DND-41 (cell line): ENCODE measurements at regions not wholly inside any gene's neighbourhood (a gene's known extent, or its start where the extent isn't known, plus 50 kb on each side); places are given as distances from the start of the nearest gene placed in this dataset.

Experiments
- ATAC-seq: fragments of 200-7000 bp; cut with Tn5 transposase; 3 replicates; pipeline ENCODE4 v1.9.1; 2021; ENCODE audit warnings: low read depth; ENCODE audit not compliant: insufficient read depth
- DNase-seq: peaks from one replicate; pipeline ENCODE4 v3.0.0-alpha.2; 2020
- H2AFZ ChIP-seq: 2 replicates; pipeline ENCODE4 v1.6.0; 2012; ENCODE audit warnings: low read depth, low read length
- H3K27ac ChIP-seq: 2 replicates; pipeline ENCODE4 v1.5.1; 2012; ENCODE audit warnings: low read length, inconsistent platforms
- H3K27me3 ChIP-seq: fragments of 200-600 bp; sonication (generic); 2 replicates; pipeline ENCODE4 v1.6.0; 2012; ENCODE audit warnings: low read length, mild to moderate bottlenecking, inconsistent platforms; ENCODE audit not compliant: insufficient read depth, poor library complexity
- H3K36me3 ChIP-seq: 2 replicates; pipeline ENCODE4 v1.5.1; 2012; ENCODE audit warnings: low read length, inconsistent platforms; ENCODE audit not compliant: insufficient read depth
- H3K4me1 ChIP-seq: 2 replicates; pipeline ENCODE4 v1.5.1; 2012; ENCODE audit warnings: mild to moderate bottlenecking, low read length; ENCODE audit not compliant: insufficient read depth
- H3K4me2 ChIP-seq: 2 replicates; pipeline ENCODE4 v1.6.0; 2012; ENCODE audit warnings: mild to moderate bottlenecking, moderate library complexity, low read length, inconsistent platforms; ENCODE audit not compliant: insufficient read depth
- H3K4me3 ChIP-seq, 2 experiments: fragments of 200-600 bp in 1 of 2; shearing (Covaris generic) in 1 of 2; 2 replicates each; pipeline ENCODE4 v1.5.1; 2012 to 2016; ENCODE audit warnings: inconsistent platforms in 2 of 2, low read length in 2 of 2, mild to moderate bottlenecking in 2 of 2, low read depth in 1 of 2, moderate library complexity in 1 of 2
- H3K79me2 ChIP-seq: 2 replicates; pipeline ENCODE4 v1.6.0; 2012; ENCODE audit warnings: low read length, inconsistent platforms; ENCODE audit not compliant: insufficient read depth
- H3K9ac ChIP-seq: 2 replicates; pipeline ENCODE4 v1.6.0; 2012; ENCODE audit warnings: low read depth, mild to moderate bottlenecking, inconsistent platforms, low read length, moderate library complexity
- H3K9me3 ChIP-seq: 2 replicates; pipeline ENCODE4 v1.5.1; 2012; ENCODE audit warnings: low read length, moderate library complexity, mild to moderate bottlenecking, inconsistent platforms; ENCODE audit not compliant: insufficient read depth, severe bottlenecking
- H4K20me1 ChIP-seq: 2 replicates; pipeline ENCODE4 v1.6.0; 2012; ENCODE audit warnings: low read length; ENCODE audit not compliant: insufficient read depth
- EZH2 ChIP-seq: IDR thresholded peaks from 3 replicates; pipeline ENCODE4 v1.6.1; 2012; ENCODE audit warnings: borderline replicate concordance, low read depth, mild to moderate bottlenecking, moderate library complexity, low read length, inconsistent platforms; ENCODE audit not compliant: severe bottlenecking
- TF ChIP-seq, protein P1 (sequence below): IDR thresholded peaks from 2 replicates; pipeline ENCODE4 v1.5.1; 2012; ENCODE audit warnings: borderline replicate concordance, low read length, moderate library complexity, mild to moderate bottlenecking; ENCODE audit not compliant: poor library complexity, severe bottlenecking; ENCODE audit errors: extremely low read depth

DNA sequence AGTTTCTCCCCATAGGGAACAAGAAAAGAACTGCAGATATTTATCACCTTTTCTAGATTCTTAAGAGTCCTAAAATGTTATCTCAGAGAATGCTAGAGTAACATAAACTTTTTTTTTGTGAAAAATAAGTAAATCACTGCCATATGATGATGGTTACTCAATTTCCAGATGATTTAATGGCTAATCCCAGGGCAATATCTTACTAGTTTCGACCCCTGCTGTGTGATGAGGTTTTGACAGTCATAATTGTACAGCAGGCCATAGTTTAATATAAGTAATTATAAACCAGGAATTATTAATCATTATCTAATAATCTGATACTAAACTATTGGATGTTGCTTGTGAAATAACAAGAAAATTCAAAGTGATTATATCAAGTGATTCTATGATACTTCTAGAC, 210.6 kb downstream of the HLX start:
- ATAC-seq: no peak
- Histone ChIP-seq H3K4me2 (no peak overlapping the region), H3K79me2 (no peaks in the 10 kb centered on the region), H3K9me3 (no peaks in the 10 kb centered on the region), H4K20me1 (no peaks in the 10 kb centered on the region), H3K4me3 (no peak overlapping the region), H2AFZ (no peak overlapping the region), H3K27me3 (no peaks in the 10 kb centered on the region), H3K4me1 (no peaks in the 10 kb centered on the region), H3K36me3 (no peaks in the 10 kb centered on the region), H3K27ac (no peak overlapping the region), H3K9ac (no peak overlapping the region)
- TF ChIP-seq, protein P1, sequence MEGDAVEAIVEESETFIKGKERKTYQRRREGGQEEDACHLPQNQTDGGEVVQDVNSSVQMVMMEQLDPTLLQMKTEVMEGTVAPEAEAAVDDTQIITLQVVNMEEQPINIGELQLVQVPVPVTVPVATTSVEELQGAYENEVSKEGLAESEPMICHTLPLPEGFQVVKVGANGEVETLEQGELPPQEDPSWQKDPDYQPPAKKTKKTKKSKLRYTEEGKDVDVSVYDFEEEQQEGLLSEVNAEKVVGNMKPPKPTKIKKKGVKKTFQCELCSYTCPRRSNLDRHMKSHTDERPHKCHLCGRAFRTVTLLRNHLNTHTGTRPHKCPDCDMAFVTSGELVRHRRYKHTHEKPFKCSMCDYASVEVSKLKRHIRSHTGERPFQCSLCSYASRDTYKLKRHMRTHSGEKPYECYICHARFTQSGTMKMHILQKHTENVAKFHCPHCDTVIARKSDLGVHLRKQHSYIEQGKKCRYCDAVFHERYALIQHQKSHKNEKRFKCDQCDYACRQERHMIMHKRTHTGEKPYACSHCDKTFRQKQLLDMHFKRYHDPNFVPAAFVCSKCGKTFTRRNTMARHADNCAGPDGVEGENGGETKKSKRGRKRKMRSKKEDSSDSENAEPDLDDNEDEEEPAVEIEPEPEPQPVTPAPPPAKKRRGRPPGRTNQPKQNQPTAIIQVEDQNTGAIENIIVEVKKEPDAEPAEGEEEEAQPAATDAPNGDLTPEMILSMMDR: no peak
- no peak for TF ChIP-seq EZH2
- no peak for DNase-seq

DNA sequence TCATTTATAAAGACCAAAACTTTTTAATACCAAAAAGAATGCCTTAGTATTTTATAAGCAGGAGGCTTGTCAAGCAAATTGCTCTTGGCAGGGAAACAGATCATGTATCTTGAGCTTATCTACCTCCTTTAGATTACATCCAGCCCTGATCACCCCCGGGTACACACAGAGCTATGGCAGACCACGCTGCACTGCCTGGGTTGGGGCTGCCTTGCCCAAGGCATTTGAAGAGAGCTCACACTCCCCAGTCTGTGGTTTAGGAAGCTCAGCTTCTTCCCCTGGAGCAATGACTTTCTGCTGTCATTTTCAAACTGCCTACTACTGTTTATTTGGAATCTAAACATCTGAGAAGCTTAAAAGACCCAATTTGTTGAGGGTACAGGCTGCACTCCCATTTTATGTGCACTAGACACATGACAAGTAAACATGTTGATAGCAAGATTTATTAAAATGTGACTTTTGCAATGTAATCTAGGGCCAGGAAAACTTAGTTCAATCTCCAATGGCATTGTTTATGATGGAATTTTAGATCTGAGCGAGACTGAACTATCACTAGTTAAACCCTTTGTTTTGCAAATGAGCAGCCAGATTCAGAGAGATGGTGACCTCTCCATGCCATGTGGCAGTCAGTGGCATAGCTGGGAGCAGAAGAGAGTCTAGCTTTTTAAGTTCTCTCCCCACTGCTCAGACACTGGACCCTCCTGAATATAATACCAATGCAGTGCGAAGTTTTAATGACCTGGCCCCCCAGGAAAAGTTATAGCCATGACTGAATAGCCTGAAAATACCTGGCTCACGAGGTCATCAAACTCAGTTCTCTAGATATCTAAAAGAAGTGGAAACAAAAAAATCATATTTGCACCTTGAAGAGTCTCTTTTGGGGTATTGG, 214.9 kb downstream of the HLX start:
- Histone ChIP-seq H3K27me3 (no peaks in the 10 kb centered on the region), H3K9me3 (no peaks in the 10 kb centered on the region), H3K27ac (no peak overlapping the region), H3K79me2 (no peaks in the 10 kb centered on the region), H3K4me3 (no peak overlapping the region), H3K4me2 (no peak overlapping the region), H3K9ac (no peak overlapping the region), H2AFZ (no peak overlapping the region), H3K36me3 (no peaks in the 10 kb centered on the region), H4K20me1 (no peaks in the 10 kb centered on the region), H3K4me1 (no peaks in the 10 kb centered on the region)
- TF ChIP-seq, protein P1: no peak
- no peak for TF ChIP-seq EZH2
- DNase-seq (no peak), ATAC-seq (no peak)

GRCh38 chr1:221097479-221098281, 218.4 kb downstream of the HLX start:
- TF ChIP-seq, protein P1: no peak
- no peak for TF ChIP-seq EZH2

More at GRCh38 chr1:221097479-221098281, 218.4 kb downstream of the HLX start:
- H3K79me2 ChIP-seq: no peaks in the 10 kb centered on the region
- H3K4me2 ChIP-seq: no peak overlapping the region
- no peak overlapping the region for H3K27ac ChIP-seq
- H2AFZ ChIP-seq: no peak overlapping the region
- H3K4me1 ChIP-seq: no peaks in the 10 kb centered on the region
- DNase-seq (no peak), ATAC-seq (no peak)
- H3K9me3 ChIP-seq: no peaks in the 10 kb centered on the region
- H3K36me3 ChIP-seq: no peaks in the 10 kb centered on the region
- H3K9ac ChIP-seq: no peak overlapping the region
- H4K20me1 ChIP-seq: no peaks in the 10 kb centered on the region
- no peaks in the 10 kb centered on the region for H3K27me3 ChIP-seq
- no peak overlapping the region for H3K4me3 ChIP-seq
